ENCODE measurements at regions not wholly inside any gene's neighbourhood (a gene's known extent, or its start where the extent isn't known, plus 50 kb on each side); places are given as distances from the start of the nearest gene placed in this dataset.
A peak's percentile ranks its signal among the peaks of the same experiment; 100 is the strongest.
"Not testable (repeated sequence)": the region's sequence is repeated elsewhere in the genome, so short reads cannot be mapped to it uniquely, and the experiment has no call there.

- DNase-seq (ENCODE audit: low read depth): no peak
These were observed 163.2 kb downstream of the DKK1 start for GRCh38 chr10:52477305-52477704.

GRCh38 chr10:52479567-52479966 lies 165.5 kb downstream of the DKK1 start:
- DNase-seq (ENCODE audit: low read depth): no peak

- no peak for DNase-seq (ENCODE audit: low read depth)
These were observed 168.0 kb downstream of the DKK1 start for GRCh38 chr10:52481986-52482555.

- DNase-seq (ENCODE audit: low read depth): peak; percentile 21
These were observed 169.5 kb downstream of the DKK1 start for GRCh38 chr10:52483587-52483986.

- no peak for DNase-seq (ENCODE audit: low read depth)
These were observed 170.4 kb downstream of the DKK1 start for GRCh38 chr10:52484206-52485065.

- no peak for DNase-seq (ENCODE audit: low read depth)
These were observed 171.4 kb downstream of the DKK1 start for GRCh38 chr10:52485462-52485861.

GRCh38 chr10:52486840-52487611 lies 172.9 kb downstream of the DKK1 start:
- DNase-seq (ENCODE audit: low read depth): peak; percentile 67

- peak; percentile 34 for DNase-seq (ENCODE audit: low read depth)
These were observed 174.8 kb downstream of the DKK1 start for GRCh38 chr10:52488606-52489485.

GRCh38 chr10:52491246-52491995 lies 177.3 kb downstream of the DKK1 start:
- no peak for DNase-seq (ENCODE audit: low read depth)

GRCh38 chr10:52499281-52499680 lies 185.2 kb downstream of the DKK1 start:
- no peak for DNase-seq (ENCODE audit: low read depth)

GRCh38 chr10:52500476-52500875 lies 186.4 kb downstream of the DKK1 start:
- DNase-seq (ENCODE audit: low read depth): no peak

GRCh38 chr10:52502237-52502636 lies 188.2 kb downstream of the DKK1 start:
- no peak for DNase-seq (ENCODE audit: low read depth)

GRCh38 chr10:52505341-52505740 lies 191.3 kb downstream of the DKK1 start:
- not testable (repeated sequence) for DNase-seq (ENCODE audit: low read depth)

- no peak for DNase-seq (ENCODE audit: low read depth)
These were observed 200.4 kb downstream of the DKK1 start for GRCh38 chr10:52514481-52514880.

- DNase-seq (ENCODE audit: low read depth): no peak
These were observed 202.9 kb downstream of the DKK1 start for GRCh38 chr10:52517012-52517411.

GRCh38 chr10:52523696-52524095 lies 209.6 kb downstream of the DKK1 start:
- no peak for DNase-seq (ENCODE audit: low read depth)

- no peak for DNase-seq (ENCODE audit: low read depth)
These were observed 211.7 kb downstream of the DKK1 start for GRCh38 chr10:52525761-52526160.

GRCh38 chr10:52526251-52526823 lies 212.3 kb downstream of the DKK1 start:
- no peak for DNase-seq (ENCODE audit: low read depth)

GRCh38 chr10:52532650-52533290 lies 218.7 kb downstream of the DKK1 start:
- DNase-seq (ENCODE audit: low read depth): no peak

GRCh38 chr10:52533986-52534385 lies 219.9 kb downstream of the DKK1 start:
- DNase-seq (ENCODE audit: low read depth): no peak
